ENCODE measurements at regions not wholly inside any gene's neighbourhood (a gene's known extent, or its start where the extent isn't known, plus 50 kb on each side); places are given as distances from the start of the nearest gene placed in this dataset.

GRCh38 chr13:33362986-33363727 lies 77.6 kb upstream of the STARD13 start:
- TF ChIP-seq CTCF (conservative IDR thresholded peaks at IDR 0.05) (no peak), ZFX (IDR thresholded peaks at IDR 0.05) (no peak)

Measured in C4-2B (cell line).